Transverse colon (tissue), 4 donors: ENCODE measurements at regions not wholly inside any gene's neighbourhood (a gene's known extent, or its start where the extent isn't known, plus 50 kb on each side); places are given as distances from the start of the nearest gene placed in this dataset.

Experiments used
- DNase-seq: peaks from one replicate; pipeline ENCODE4 v3.0.0-alpha.2; 2019
- H3K27ac ChIP-seq, 4 donors: fragments of 200-600 bp; sonication (generic); 2 replicates each; pipeline ENCODE4 v1.5.1; 2016 to 2018; ENCODE audit warnings: inconsistent platforms in 4 of 4
- H3K27me3 ChIP-seq: fragments of 200-600 bp; sonication (generic); 2 replicates; pipeline ENCODE4 v1.5.1; 2017; ENCODE audit warnings: inconsistent platforms
- H3K36me3 ChIP-seq, 4 donors: fragments of 200-600 bp; sonication (generic); 2 replicates each; pipeline ENCODE4 v1.5.1; 2017 to 2019; ENCODE audit warnings: inconsistent platforms in 4 of 4
- H3K4me1 ChIP-seq, 4 donors: fragments of 200-600 bp; sonication (generic); 2 replicates each; pipeline ENCODE4 v1.5.1; 2017 to 2020; ENCODE audit warnings: inconsistent platforms in 4 of 4
- H3K4me3 ChIP-seq, 4 donors: fragments of 200-600 bp; sonication (generic); 1 replicate in 1 of 4; 2 replicates in 3 of 4; pipeline versions ENCODE4 v1.5.1 to v1.6.1; 2017 to 2019; ENCODE audit warnings: inconsistent platforms in 4 of 4
- H3K9me3 ChIP-seq, 2 donors: fragments of 200-600 bp; sonication (generic); 2 replicates each; pipeline ENCODE4 v1.5.1; 2017 to 2019; ENCODE audit warnings: inconsistent platforms in 2 of 2
- CTCF ChIP-seq, 5 experiments: fragments of 200-600 bp in 3 of 5; fragments of 450-650 bp in 2 of 5; sonication (generic) in 3 of 5; IDR thresholded peaks; 1 replicate in 2 of 5; 2 replicates in 3 of 5; pipeline ENCODE4 v1.5.1; 2016 to 2017; ENCODE audit warnings: antibody characterized with exemption in 5 of 5, inconsistent platforms in 3 of 5, mild to moderate bottlenecking in 2 of 5, moderate library complexity in 1 of 5
- EP300 ChIP-seq: sonication (generic); formaldehyde crosslinking; IDR thresholded peaks from one replicate; pipeline ENCODE4 v1.6.1; 2017; ENCODE audit warnings: antibody characterized with exemption, low read depth
- POLR2A ChIP-seq: fragments of 450-650 bp; IDR thresholded peaks from one replicate; pipeline ENCODE4 v1.6.1; 2016; ENCODE audit warnings: antibody characterized with exemption, mild to moderate bottlenecking, moderate library complexity
- POLR2AphosphoS5 ChIP-seq, 3 donors: sonication (generic); formaldehyde crosslinking; IDR thresholded peaks; one replicate each; pipeline ENCODE4 v1.6.1; 2016; ENCODE audit warnings: antibody characterized with exemption in 3 of 3
- WGBS, 2 donors: methylation state at CpG; one replicate each; pipeline ENCODE4 v1.1.5; 2018; ENCODE audit warnings: low coverage in 1 of 2; 5-methylcytosine and 5-hydroxymethylcytosine counted together
- in situ Hi-C, 4 donors: fragments of 200-750 bp; cut with MboI; loops; one replicate each; pipeline versions ENCODE4 v1.15.0 to v1.15.1; 2017; ENCODE audit warnings: low sequenced_read_pairs in 3 of 4, low pct_ligation_motif_present in 1 of 4, low pct_unique_long_range_greater_than_20kb in 1 of 4
- intact Hi-C: fragments of 100-400 bp; cut with DNase I; formaldehyde crosslinking; loops from one replicate; pipeline ENCODE4 v1.15.1; 2023; ENCODE audit warnings: low total_unique reads

DNA sequence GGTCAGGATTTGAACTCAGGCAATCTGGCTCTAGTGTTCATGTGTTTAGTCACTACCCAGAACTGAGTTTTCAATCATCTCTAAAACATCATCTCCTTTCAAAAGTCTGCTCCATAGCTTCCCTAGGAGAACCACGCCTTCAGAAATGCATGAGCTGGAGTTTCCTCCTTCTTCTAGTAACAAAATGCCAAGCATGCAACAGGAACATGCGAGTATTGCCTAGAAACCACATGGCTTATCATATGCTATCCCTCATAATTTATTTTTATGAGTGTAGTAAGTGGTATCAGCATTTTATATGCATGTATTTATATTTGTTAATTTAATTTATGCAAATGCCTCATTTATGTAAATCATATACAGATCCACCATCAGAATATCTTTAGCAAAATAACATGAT lies 170.9 kb downstream of the RAB11FIP2 start:
- WGBS, 2 donors = 53 to 63% methylated on average over 2 of the region's 2 CpGs
- H3K36me3 ChIP-seq = no peaks in the 10 kb centered on the region
- intact Hi-C loops = no loop called here

DNA sequence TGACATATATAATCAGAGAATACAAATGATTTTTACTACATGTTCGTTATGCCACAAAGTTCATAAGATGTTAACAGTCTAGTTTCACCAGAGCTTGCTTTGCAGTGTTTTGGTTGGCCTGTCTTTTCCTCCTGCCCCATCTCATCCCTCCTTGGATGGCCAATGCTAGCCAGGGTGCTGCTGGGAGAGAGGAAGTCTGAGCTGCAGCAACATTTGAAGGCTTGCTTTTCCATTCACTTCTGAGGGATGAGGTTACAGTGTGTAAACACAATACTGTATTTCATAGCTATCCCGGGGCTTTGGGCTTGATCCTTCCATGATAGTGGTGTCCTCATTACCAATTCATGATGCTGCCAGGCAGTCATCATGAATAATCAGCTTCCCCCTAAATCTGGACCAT lies 170.5 kb downstream of the RAB11FIP2 start:
- DNase-seq = no peak
- in situ Hi-C loops = no loop called here
- WGBS, 2 donors = 50 to 56% methylated on average over 1 to 2 of the region's 2 CpGs

More for the DNA sequence above, 170.9 kb downstream of the RAB11FIP2 start:
- Histone ChIP-seq H3K4me3 (no peak overlapping the region), H3K27ac (no peak overlapping the region), H3K4me1 (no peaks in the 10 kb centered on the region), H3K27me3 (no peaks in the 10 kb centered on the region), H3K9me3 (no peaks in the 10 kb centered on the region)
- DNase-seq = no peak
- in situ Hi-C loops = no loop called here
- TF ChIP-seq CTCF (IDR thresholded peaks at IDR 0.05) (no peak), EP300 (no peak), POLR2AphosphoS5 (IDR thresholded peaks at IDR 0.05) (no peak), POLR2A (no peak)

DNA sequence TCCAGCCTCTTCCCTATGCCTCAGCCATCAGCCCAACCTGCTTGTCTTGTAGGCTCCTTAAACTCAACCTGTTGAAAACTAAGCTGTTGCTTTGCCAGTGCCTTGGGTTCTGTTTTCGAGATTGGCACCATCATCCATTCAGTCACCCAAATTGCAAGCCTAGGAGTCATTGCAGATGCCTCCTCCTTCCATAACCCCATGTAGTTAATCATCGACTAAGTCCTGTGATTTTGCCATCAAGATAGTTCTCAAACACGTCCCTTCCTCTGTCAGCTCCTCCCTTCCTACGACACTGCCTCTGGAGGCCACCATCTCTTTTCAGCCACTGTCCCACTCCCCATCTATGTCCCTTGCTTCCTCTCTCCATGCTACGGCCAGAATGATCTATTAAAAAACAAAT lies 168.1 kb downstream of the RAB11FIP2 start:
- Histone ChIP-seq H3K27ac (no peak overlapping the region), H3K4me3 (no peak overlapping the region), H3K4me1 (no peaks in the 10 kb centered on the region), H3K27me3 (no peaks in the 10 kb centered on the region), H3K9me3 (no peaks in the 10 kb centered on the region), H3K36me3 (no peaks in the 10 kb centered on the region)
- TF ChIP-seq POLR2AphosphoS5 (IDR thresholded peaks at IDR 0.05) (no peak), EP300 (no peak), POLR2A (no peak), CTCF (IDR thresholded peaks at IDR 0.05) (no peak)
- intact Hi-C loops = no loop called here
- no peak for DNase-seq
- in situ Hi-C loops = no loop called here
- 67 to 74% methylated on average over 3 to 5 of the region's 5 CpGs for whole genome bisulfite sequencing, 2 donors

More for the DNA sequence above, 170.5 kb downstream of the RAB11FIP2 start:
- Histone ChIP-seq H3K27ac (no peak overlapping the region), H3K27me3 (no peaks in the 10 kb centered on the region), H3K4me1 (no peaks in the 10 kb centered on the region), H3K36me3 (no peaks in the 10 kb centered on the region), H3K4me3 (no peak overlapping the region), H3K9me3 (no peaks in the 10 kb centered on the region)
- intact Hi-C loops = no loop called here
- TF ChIP-seq POLR2A = no peak
- no peak for TF ChIP-seq CTCF (IDR thresholded peaks at IDR 0.05)
- TF ChIP-seq POLR2AphosphoS5 (IDR thresholded peaks at IDR 0.05) = no peak
- TF ChIP-seq EP300 = no peak

- no peak for DNase-seq
- in situ Hi-C loops = no loop called here
- H3K27me3 ChIP-seq = peaks cover 4% of the 10 kb centered on the region
- intact Hi-C loops = no loop called here
- WGBS, 2 donors = 68% methylated on average over 4 of the region's 4 CpGs; no CpG with 5 or more reads in 1 of the 2 donors
- no peaks in the 10 kb centered on the region for H3K36me3 ChIP-seq
- TF ChIP-seq EP300 (no peak), POLR2A (no peak), CTCF (IDR thresholded peaks at IDR 0.05) (no peak), POLR2AphosphoS5 (IDR thresholded peaks at IDR 0.05) (no peak)
- no peaks in the 10 kb centered on the region for H3K4me1 ChIP-seq
- H3K27ac ChIP-seq = no peak overlapping the region
- H3K9me3 ChIP-seq = no peaks in the 10 kb centered on the region
- H3K4me3 ChIP-seq = no peak overlapping the region
Measured at GRCh38 chr10:117884093-117884492, 162.6 kb downstream of the RAB11FIP2 start.
